ENCODE measurements at regions not wholly inside any gene's neighbourhood (a gene's known extent, or its start where the extent isn't known, plus 50 kb on each side); places are given as distances from the start of the nearest gene placed in this dataset.

GRCh38 chr6:113344969-113345368 is 512.2 kb upstream of the MARCKS start (continued):
- TF ChIP-seq EZH2phosphoT487 (IDR thresholded peaks at IDR 0.05; ENCODE audit: borderline replicate concordance) (no peak), CTCF (IDR thresholded peaks at IDR 0.05 in 2 of 3, conservative IDR thresholded peaks at IDR 0.05 in 1 of 3; ENCODE audit: borderline replicate concordance in 1 of 3, insufficient read depth in 1 of 3, low read depth in 2 of 3, low read length in 2 of 3) (no peak), CBX3 (IDR thresholded peaks at IDR 0.05; ENCODE audit: low read depth) (no peak), CEBPB (IDR thresholded peaks at IDR 0.05; ENCODE audit: low read depth) (no peak), FOSL1 (IDR thresholded peaks at IDR 0.05; ENCODE audit: low read depth) (no peak)

- Histone ChIP-seq H3K9ac (ENCODE audit: low read length) (no peak overlapping the region), H3K9me2 (ENCODE audit: insufficient read depth) (no peaks in the 10 kb centered on the region), H3K36me3 (ENCODE audit: control insufficient read depth in 1 of 2, insufficient read depth in 2 of 2, low read length in 2 of 2) (no peaks in the 10 kb centered on the region), H3K79me2 (ENCODE audit: insufficient read depth, low read length) (no peaks in the 10 kb centered on the region), H3K4me2 (ENCODE audit: low read length) (peak overlapping the region; percentile 30), H3K27me3 (ENCODE audit: insufficient read depth, low read length) (no peaks in the 10 kb centered on the region), H3K4me3 (replicated peaks in 1 of 2; ENCODE audit: low read depth in 1 of 2, low read length in 2 of 2) (no peak overlapping the region), H3K4me1 (ENCODE audit: control insufficient read depth in 1 of 2, insufficient read depth in 2 of 2, low read length in 2 of 2) (peaks cover 8 to 34% of the 10 kb centered on the region in 2 experiments), H3K27ac (ENCODE audit: low read depth, low read length) (no peak overlapping the region), H3K9me3 (ENCODE audit: control insufficient read depth in 1 of 2, insufficient read depth in 1 of 2, low read depth in 1 of 2, low read length in 2 of 2) (no peaks in the 10 kb centered on the region), H2AFZ (ENCODE audit: low read depth, low read length, poor library complexity, severe bottlenecking) (peak overlapping the region; percentile 72), H4K20me1 (ENCODE audit: insufficient read depth) (no peaks in the 10 kb centered on the region)
- intact Hi-C loops (cut with micrococcal nuclease), result no loop called here
- BruUV-seq (replicated peaks), result no TSS peak
- RAD21 ChIA-PET (ENCODE audit: low non-redundant PET in 1 of 2, low total read pairs in 2 of 2, uncharacterized antibody in 2 of 2, unreplicated experiment in 2 of 2), result interaction anchor here in 1 of 2 experiments (0.8 kb wide), 1 partner anchor 41 kb away, joined by 3 read pairs; no protein-coding TSS in a partner anchor
- TF ChIP-seq JUND (IDR thresholded peaks at IDR 0.05), result peak; percentile 25
- TF ChIP-seq SIN3A (IDR thresholded peaks at IDR 0.05; ENCODE audit: low read depth), result no peak
- CTCF ChIA-PET, result interaction anchor here (0.7 kb wide), 1 partner anchor 511 kb away, joined by 3 read pairs; no protein-coding TSS in a partner anchor
- POLR2A ChIA-PET, result no interaction called here
- ATAC-seq (no peak), DNase-seq (ENCODE audit: low read depth, low spot score) (no peak)
These were observed 509.7 kb upstream of the MARCKS start for GRCh38 chr6:113347436-113347835.
